GM18505 (cell line): ENCODE measurements at regions not wholly inside any gene's neighbourhood (a gene's known extent, or its start where the extent isn't known, plus 50 kb on each side); places are given as distances from the start of the nearest gene placed in this dataset.

Experiments
- ATAC-seq: cut with Tn5 transposase; IDR thresholded peaks from one replicate; pipeline ENCODE4 v1.9.1; 2021; ENCODE audit not compliant: unreplicated experiment
- POLR2A ChIP-seq: IDR thresholded peaks from 4 replicates; pipeline ENCODE4 v1.6.1; 2011; ENCODE audit warnings: borderline replicate concordance; ENCODE audit not compliant: insufficient read depth, insufficient read length; ENCODE audit errors: extremely low read depth

GRCh38 chr4:13876940-13877339 lies 249.4 kb upstream of the BOD1L1 start:
- no peak for ATAC-seq
- TF ChIP-seq POLR2A = no peak

GRCh38 chr4:13877626-13878025 lies 250.1 kb upstream of the BOD1L1 start:
- no peak for TF ChIP-seq POLR2A
- no peak for ATAC-seq

GRCh38 chr4:13881892-13882291 lies 254.4 kb upstream of the BOD1L1 start:
- ATAC-seq = no peak
- TF ChIP-seq POLR2A = no peak

- TF ChIP-seq POLR2A = no peak
- ATAC-seq = no peak
These were observed 259.5 kb upstream of the BOD1L1 start for GRCh38 chr4:13887010-13887409.

- TF ChIP-seq POLR2A = no peak
- no peak for ATAC-seq
These were observed 260.6 kb upstream of the BOD1L1 start for GRCh38 chr4:13888112-13888511.

GRCh38 chr4:13891544-13891939 lies 264.0 kb upstream of the BOD1L1 start:
- no peak for ATAC-seq
- TF ChIP-seq POLR2A = no peak

- no peak for TF ChIP-seq POLR2A
- ATAC-seq = no peak
These were observed 265.2 kb upstream of the BOD1L1 start for GRCh38 chr4:13892739-13893105.

GRCh38 chr4:13893211-13893610 lies 265.7 kb upstream of the BOD1L1 start:
- ATAC-seq = no peak
- no peak for TF ChIP-seq POLR2A

- TF ChIP-seq POLR2A = no peak
- no peak for ATAC-seq
These were observed 266.5 kb upstream of the BOD1L1 start for GRCh38 chr4:13893987-13894386.

GRCh38 chr4:13900780-13901179 lies 273.3 kb upstream of the BOD1L1 start:
- no peak for TF ChIP-seq POLR2A
- no peak for ATAC-seq

GRCh38 chr4:13902146-13902545 lies 274.6 kb upstream of the BOD1L1 start:
- TF ChIP-seq POLR2A = no peak
- no peak for ATAC-seq

- no peak for ATAC-seq
- no peak for TF ChIP-seq POLR2A
These were observed 275.5 kb upstream of the BOD1L1 start for GRCh38 chr4:13903061-13903460.

GRCh38 chr4:13903901-13904300 lies 276.4 kb upstream of the BOD1L1 start:
- no peak for ATAC-seq
- no peak for TF ChIP-seq POLR2A

GRCh38 chr4:13905543-13905942 lies 278.0 kb upstream of the BOD1L1 start:
- ATAC-seq = no peak
- no peak for TF ChIP-seq POLR2A

GRCh38 chr4:13906727-13907126 lies 279.2 kb upstream of the BOD1L1 start:
- no peak for ATAC-seq
- TF ChIP-seq POLR2A = no peak

- no peak for ATAC-seq
- TF ChIP-seq POLR2A = no peak
These were observed 279.8 kb upstream of the BOD1L1 start for GRCh38 chr4:13907255-13907751.

GRCh38 chr4:13908455-13908854 lies 280.9 kb upstream of the BOD1L1 start:
- TF ChIP-seq POLR2A = no peak
- no peak for ATAC-seq
